ENCODE measurements at regions not wholly inside any gene's neighbourhood (a gene's known extent, or its start where the extent isn't known, plus 50 kb on each side); places are given as distances from the start of the nearest gene placed in this dataset.
A peak's percentile ranks its signal among the peaks of the same experiment; 100 is the strongest.

DNA sequence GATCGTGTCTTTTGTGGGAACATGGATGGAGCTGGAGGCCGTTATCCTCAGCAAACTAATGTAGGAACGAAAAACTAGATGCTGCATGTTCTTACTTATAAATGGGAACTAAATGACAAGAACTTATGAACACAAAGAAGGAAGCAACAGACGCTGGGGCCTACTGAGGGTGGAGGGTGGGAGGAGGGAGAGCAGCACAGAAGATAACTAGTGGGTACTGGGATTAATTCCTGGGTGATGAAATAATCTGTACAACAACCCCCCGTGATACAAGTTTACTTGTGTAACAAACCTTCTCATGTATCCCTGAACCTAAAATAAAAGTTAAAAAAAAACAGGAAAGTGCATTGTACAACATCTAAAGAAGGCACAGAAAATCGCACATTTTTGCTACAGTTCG is 59.0 kb upstream of the TMEM170B start:
- no peak for DNase-seq
- H3K4me3 ChIP-seq = no peak overlapping the region
- peaks cover 0 to 11% (median 2%) of the 10 kb centered on the region in 5 donors for H3K4me1 ChIP-seq (ENCODE audit: control insufficient read depth in 5 of 5, insufficient read depth in 5 of 5, low read length in 5 of 5)
- no peaks in the 10 kb centered on the region for H3K27me3 ChIP-seq (ENCODE audit: control insufficient read depth in 3 of 3, insufficient read depth in 3 of 3, low read length in 2 of 3)
- ATAC-seq (ENCODE audit: insufficient read depth, low FRiP score) = no peak
- no peaks in the 10 kb centered on the region for H3K9me3 ChIP-seq (ENCODE audit: control insufficient read depth in 4 of 4, insufficient read depth in 3 of 4, low read length in 3 of 4)
- no peak overlapping the region for H3K9ac ChIP-seq (ENCODE audit: insufficient read depth in 1 of 2, low read length in 2 of 2)
- H3K36me3 ChIP-seq (ENCODE audit: control insufficient read depth in 4 of 4, insufficient read depth in 4 of 4, low read length in 4 of 4) = no peaks in the 10 kb centered on the region
- H3K27ac ChIP-seq (ENCODE audit: low read depth in 1 of 2, low read length in 1 of 2) = no peak overlapping the region
- WGBS, 2 donors = 68 to 85% methylated on average over 7 of the region's 7 CpGs
- TF ChIP-seq, protein P1, sequence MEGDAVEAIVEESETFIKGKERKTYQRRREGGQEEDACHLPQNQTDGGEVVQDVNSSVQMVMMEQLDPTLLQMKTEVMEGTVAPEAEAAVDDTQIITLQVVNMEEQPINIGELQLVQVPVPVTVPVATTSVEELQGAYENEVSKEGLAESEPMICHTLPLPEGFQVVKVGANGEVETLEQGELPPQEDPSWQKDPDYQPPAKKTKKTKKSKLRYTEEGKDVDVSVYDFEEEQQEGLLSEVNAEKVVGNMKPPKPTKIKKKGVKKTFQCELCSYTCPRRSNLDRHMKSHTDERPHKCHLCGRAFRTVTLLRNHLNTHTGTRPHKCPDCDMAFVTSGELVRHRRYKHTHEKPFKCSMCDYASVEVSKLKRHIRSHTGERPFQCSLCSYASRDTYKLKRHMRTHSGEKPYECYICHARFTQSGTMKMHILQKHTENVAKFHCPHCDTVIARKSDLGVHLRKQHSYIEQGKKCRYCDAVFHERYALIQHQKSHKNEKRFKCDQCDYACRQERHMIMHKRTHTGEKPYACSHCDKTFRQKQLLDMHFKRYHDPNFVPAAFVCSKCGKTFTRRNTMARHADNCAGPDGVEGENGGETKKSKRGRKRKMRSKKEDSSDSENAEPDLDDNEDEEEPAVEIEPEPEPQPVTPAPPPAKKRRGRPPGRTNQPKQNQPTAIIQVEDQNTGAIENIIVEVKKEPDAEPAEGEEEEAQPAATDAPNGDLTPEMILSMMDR (IDR thresholded peaks at IDR 0.05; ENCODE audit: control extremely low read depth, extremely low read depth) = no peak

DNA sequence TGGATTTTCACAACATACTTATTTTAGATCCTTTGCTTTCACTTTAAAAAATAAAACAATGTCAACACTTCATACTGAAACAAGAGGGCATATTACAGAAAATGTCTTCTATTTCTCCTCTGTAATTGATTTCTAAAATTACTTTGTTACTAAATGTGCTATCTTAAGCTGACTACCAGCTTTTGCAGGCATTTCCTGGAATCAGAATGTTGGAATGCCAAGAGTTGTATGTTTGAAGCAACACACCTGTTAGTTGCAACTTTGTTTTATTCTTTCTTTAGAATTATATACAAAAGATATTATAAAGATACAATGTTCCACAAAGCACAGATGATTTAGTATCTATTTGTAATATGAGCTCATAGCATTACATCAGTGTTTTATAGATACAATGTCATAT is 62.5 kb upstream of the TMEM170B start:
- no peak overlapping the region for H3K9ac ChIP-seq (ENCODE audit: insufficient read depth in 1 of 2, low read length in 2 of 2)
- no peaks in the 10 kb centered on the region for H3K9me3 ChIP-seq (ENCODE audit: control insufficient read depth in 4 of 4, insufficient read depth in 3 of 4, low read length in 3 of 4)
- DNase-seq (peak in 2 of 3 donors; percentile 35 to 55), ATAC-seq (ENCODE audit: insufficient read depth, low FRiP score) (no peak)
- no peak overlapping the region for H3K27ac ChIP-seq (ENCODE audit: low read depth in 1 of 2, low read length in 1 of 2)
- H3K4me3 ChIP-seq = no peak overlapping the region
- H3K4me1 ChIP-seq (ENCODE audit: control insufficient read depth in 5 of 5, insufficient read depth in 5 of 5, low read length in 5 of 5) = peaks cover 0 to 11% (median 2%) of the 10 kb centered on the region in 5 donors
- TF ChIP-seq, protein P1 (IDR thresholded peaks at IDR 0.05; ENCODE audit: control extremely low read depth, extremely low read depth) = no peak
- no peaks in the 10 kb centered on the region for H3K36me3 ChIP-seq (ENCODE audit: control insufficient read depth in 4 of 4, insufficient read depth in 4 of 4, low read length in 4 of 4)
- H3K27me3 ChIP-seq (ENCODE audit: control insufficient read depth in 3 of 3, insufficient read depth in 3 of 3, low read length in 2 of 3) = no peaks in the 10 kb centered on the region

DNA sequence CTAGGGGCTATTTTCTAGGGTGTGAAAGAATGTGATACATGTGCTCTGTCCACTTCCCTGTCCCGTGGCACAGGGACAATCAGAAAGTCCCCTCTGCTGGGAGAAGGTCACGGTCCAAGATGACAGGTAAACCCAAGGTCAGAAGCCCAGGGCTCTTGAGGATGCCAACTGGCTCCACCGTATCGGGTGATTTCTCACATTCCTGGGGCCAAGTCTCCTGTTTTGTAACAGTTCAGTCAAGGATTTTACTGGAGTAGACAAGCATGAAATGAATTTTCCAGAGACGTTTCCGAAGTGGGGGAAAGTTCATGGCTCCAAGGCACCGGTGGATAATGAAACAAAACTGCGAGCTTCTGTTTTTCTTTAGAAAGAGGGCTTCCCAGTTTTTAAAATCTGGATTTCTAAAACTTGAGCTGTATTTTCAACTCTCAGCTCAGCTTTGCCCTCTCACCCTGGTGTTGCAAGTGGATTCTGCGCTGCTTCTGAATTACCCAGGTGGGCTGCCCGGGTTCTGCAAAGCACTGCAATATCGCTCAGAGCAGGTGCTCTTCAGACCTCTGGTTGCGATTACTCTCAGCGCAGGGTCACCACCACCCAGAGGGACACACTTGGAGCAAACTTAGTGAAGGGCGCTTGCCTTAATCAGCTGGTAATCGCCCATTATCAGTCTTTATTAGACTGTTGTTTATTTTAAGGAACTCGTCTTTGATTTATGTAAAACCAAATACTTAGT is 64.4 kb upstream of the TMEM170B start:
- H3K27ac ChIP-seq (ENCODE audit: low read depth in 1 of 2, low read length in 1 of 2) = peak overlapping the region in 1 of 2 donors; percentile 70
- WGBS, 2 donors = 60 to 81% methylated on average over 16 of the region's 16 CpGs
- DNase-seq = peak in 1 of 3 donors; percentile 45
- no peak overlapping the region for H3K4me3 ChIP-seq
- H3K9me3 ChIP-seq (ENCODE audit: control insufficient read depth in 4 of 4, insufficient read depth in 3 of 4, low read length in 3 of 4) = no peaks in the 10 kb centered on the region
- peaks cover 0 to 11% (median 2%) of the 10 kb centered on the region in 5 donors for H3K4me1 ChIP-seq (ENCODE audit: control insufficient read depth in 5 of 5, insufficient read depth in 5 of 5, low read length in 5 of 5)
- H3K9ac ChIP-seq (ENCODE audit: insufficient read depth in 1 of 2, low read length in 2 of 2) = no peak overlapping the region
- no peaks in the 10 kb centered on the region for H3K27me3 ChIP-seq (ENCODE audit: control insufficient read depth in 3 of 3, insufficient read depth in 3 of 3, low read length in 2 of 3)
- H3K36me3 ChIP-seq (ENCODE audit: control insufficient read depth in 4 of 4, insufficient read depth in 4 of 4, low read length in 4 of 4) = no peaks in the 10 kb centered on the region
- ATAC-seq (ENCODE audit: insufficient read depth, low FRiP score) = no peak
- TF ChIP-seq, protein P1 (IDR thresholded peaks at IDR 0.05; ENCODE audit: control extremely low read depth, extremely low read depth) = no peak

DNA sequence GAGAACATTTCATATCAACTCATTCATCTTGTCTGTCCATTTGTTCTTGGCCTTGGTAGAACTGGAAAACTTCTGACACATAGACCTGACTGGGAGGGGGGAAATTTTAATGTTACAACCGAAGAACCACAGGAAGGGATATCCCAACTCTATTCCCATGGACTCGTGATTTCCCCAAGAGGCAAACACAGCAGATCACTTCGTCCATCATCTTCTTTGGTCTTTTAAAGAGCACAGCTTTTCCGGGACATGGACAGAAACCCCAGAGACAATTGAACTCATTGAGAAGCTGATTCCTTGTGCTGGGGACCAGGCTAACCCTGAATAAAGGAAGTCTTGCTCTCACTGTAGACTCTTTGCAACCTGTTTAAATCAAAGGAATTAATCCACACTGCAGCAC is 66.3 kb upstream of the TMEM170B start:
- H3K27ac ChIP-seq (ENCODE audit: low read depth in 1 of 2, low read length in 1 of 2) = no peak overlapping the region
- no peaks in the 10 kb centered on the region for H3K9me3 ChIP-seq (ENCODE audit: control insufficient read depth in 4 of 4, insufficient read depth in 3 of 4, low read length in 3 of 4)
- TF ChIP-seq, protein P1 (IDR thresholded peaks at IDR 0.05; ENCODE audit: control extremely low read depth, extremely low read depth) = no peak
- H3K4me1 ChIP-seq (ENCODE audit: control insufficient read depth in 5 of 5, insufficient read depth in 5 of 5, low read length in 5 of 5) = peaks cover 0 to 11% (median 2%) of the 10 kb centered on the region in 5 donors
- H3K4me3 ChIP-seq = no peak overlapping the region
- no peak overlapping the region for H3K9ac ChIP-seq (ENCODE audit: insufficient read depth in 1 of 2, low read length in 2 of 2)
- ATAC-seq (ENCODE audit: insufficient read depth, low FRiP score) (no peak), DNase-seq (no peak)
- H3K36me3 ChIP-seq (ENCODE audit: control insufficient read depth in 4 of 4, insufficient read depth in 4 of 4, low read length in 4 of 4) = no peaks in the 10 kb centered on the region
- 93 to 97% methylated on average over 4 of the region's 4 CpGs for WGBS, 2 donors
- H3K27me3 ChIP-seq (ENCODE audit: control insufficient read depth in 3 of 3, insufficient read depth in 3 of 3, low read length in 2 of 3) = no peaks in the 10 kb centered on the region
